ENCODE measurements at regions not wholly inside any gene's neighbourhood (a gene's known extent, or its start where the extent isn't known, plus 50 kb on each side); places are given as distances from the start of the nearest gene placed in this dataset.

DNA sequence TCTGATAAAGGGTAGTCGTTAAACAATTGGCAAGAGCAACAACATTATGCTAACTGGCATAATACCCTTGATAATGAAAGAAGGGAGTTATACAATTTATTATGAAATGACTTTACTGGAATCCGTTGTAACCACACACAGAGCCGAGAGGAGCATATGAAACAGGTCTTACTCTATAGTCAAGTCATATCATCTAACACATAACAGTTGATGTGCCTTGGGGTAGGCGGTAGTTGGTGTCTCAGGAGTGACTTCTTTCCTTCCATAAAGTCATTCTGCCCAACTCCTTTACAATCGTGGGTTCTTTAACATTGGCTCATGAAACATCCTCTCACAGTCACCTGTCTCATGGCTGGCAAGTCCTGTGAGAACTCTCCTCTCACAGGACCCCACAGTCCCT, 225.2 kb downstream of the LTN1 start:
- TF ChIP-seq, protein P1, sequence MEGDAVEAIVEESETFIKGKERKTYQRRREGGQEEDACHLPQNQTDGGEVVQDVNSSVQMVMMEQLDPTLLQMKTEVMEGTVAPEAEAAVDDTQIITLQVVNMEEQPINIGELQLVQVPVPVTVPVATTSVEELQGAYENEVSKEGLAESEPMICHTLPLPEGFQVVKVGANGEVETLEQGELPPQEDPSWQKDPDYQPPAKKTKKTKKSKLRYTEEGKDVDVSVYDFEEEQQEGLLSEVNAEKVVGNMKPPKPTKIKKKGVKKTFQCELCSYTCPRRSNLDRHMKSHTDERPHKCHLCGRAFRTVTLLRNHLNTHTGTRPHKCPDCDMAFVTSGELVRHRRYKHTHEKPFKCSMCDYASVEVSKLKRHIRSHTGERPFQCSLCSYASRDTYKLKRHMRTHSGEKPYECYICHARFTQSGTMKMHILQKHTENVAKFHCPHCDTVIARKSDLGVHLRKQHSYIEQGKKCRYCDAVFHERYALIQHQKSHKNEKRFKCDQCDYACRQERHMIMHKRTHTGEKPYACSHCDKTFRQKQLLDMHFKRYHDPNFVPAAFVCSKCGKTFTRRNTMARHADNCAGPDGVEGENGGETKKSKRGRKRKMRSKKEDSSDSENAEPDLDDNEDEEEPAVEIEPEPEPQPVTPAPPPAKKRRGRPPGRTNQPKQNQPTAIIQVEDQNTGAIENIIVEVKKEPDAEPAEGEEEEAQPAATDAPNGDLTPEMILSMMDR (IDR thresholded peaks at IDR 0.05): no peak
- Histone ChIP-seq H3K27ac (no peak overlapping the region), H3K4me3 (no peak overlapping the region)
- DNase-seq (ENCODE audit: low spot score): no peak

DNA sequence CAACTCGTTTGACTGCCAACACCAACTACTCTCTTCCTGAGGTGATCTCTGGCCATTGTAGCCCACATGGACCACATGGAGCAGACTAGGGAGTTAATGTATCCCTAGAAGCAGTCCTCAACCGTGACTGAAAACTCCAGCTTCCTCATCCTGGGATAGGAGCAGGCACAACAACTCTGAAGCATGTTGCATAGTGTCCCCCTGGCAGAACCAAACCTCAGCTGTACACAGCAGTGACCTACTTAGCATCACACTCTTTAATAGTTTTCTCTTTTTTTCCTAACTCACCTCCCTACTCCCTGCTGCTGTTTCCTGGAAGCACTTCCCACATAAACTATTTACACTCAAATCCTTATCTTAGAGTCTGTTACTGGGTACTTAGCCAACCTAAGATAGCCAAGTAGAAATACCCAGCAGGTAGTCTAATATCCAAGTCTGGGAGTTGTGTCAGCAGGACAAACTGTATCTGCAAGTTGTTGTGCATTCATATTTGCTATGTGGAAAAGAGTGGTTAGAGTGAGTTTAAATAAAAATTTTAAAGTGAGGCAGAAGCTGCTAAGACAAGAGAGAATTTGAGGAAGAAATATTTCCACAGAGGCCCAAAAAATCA, 228.8 kb downstream of the LTN1 start:
- TF ChIP-seq, protein P1 (IDR thresholded peaks at IDR 0.05): no peak
- no peak overlapping the region for H3K27ac ChIP-seq
- DNase-seq (ENCODE audit: low spot score): no peak
- H3K4me3 ChIP-seq: no peak overlapping the region

DNA sequence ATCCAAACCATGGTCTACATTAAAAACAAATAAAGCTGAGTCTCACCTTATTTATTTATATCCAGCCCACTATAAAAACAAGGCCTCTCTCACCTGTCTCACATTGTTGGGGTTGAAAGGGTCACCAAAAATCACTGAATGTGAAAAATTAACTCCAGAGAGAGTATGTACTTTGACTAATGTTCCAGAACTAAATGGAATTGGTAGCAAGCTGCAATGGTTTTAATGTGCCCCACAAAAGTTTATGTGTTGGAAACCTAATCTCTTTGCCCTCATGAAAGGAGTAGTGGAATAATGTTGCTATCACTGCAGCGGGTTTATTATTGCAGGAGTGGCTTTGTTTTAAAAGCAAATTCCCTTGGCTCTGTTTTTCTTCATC, 230.3 kb downstream of the LTN1 start:
- no peak overlapping the region for H3K4me3 ChIP-seq
- no peak for DNase-seq (ENCODE audit: low spot score)
- H3K27ac ChIP-seq: no peak overlapping the region

DNA sequence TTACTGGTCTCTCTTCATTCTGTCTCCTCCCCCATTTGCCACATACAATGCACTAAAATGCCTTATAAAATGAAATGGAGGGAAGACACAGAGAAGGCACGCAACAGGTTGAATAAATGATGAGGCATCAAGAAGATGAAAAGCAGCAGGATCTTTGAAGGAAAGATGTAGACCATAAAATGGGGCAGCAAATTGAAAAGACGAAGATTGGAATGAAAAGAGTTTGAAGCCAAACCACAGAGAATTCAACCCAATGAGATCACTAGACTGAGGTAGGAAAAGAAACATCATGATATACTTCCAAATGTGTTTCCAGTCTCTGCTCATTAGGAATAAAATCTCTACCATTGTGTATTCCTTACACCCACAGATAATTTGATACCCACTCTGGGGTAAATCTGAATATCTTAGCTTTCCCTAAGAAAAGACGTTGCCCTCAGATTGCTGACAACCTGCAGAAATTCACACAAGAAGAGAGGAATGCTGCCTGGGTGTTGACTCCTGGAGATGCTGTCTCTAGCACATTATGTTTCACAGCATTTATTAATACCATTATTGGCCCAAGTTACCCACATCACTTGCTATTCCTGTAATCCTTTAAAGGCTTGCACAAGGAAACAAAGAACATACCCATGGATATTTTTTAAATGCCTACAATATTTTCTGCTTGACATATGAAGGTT, 230.9 kb downstream of the LTN1 start:
- H3K4me3 ChIP-seq: no peak overlapping the region
- H3K27ac ChIP-seq: no peak overlapping the region
- TF ChIP-seq, protein P1 (IDR thresholded peaks at IDR 0.05): no peak
- DNase-seq (ENCODE audit: low spot score): no peak

More for the DNA sequence above, 230.3 kb downstream of the LTN1 start:
- TF ChIP-seq, protein P1 (IDR thresholded peaks at IDR 0.05): no peak

DNA sequence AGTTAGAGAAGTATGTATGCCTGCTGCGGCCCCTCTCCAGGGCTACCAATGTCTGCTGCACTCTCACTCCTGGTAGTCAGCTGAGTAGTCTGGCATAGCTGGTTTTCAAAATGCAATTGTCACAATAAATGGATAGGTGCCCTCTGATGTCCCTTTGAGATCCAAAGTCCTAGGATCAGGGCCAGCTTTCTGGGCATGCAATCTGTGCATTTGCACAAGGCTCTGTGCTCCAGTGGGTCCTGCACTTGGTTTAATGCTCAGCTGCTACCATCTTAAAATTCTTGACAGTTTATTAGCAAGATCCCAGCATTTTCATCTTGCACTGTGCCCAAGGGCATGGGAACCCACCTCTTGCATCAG, 233.8 kb downstream of the LTN1 start:
- no peak for DNase-seq (ENCODE audit: low spot score)
- H3K27ac ChIP-seq: no peak overlapping the region
- TF ChIP-seq, protein P1 (IDR thresholded peaks at IDR 0.05): no peak

DNA sequence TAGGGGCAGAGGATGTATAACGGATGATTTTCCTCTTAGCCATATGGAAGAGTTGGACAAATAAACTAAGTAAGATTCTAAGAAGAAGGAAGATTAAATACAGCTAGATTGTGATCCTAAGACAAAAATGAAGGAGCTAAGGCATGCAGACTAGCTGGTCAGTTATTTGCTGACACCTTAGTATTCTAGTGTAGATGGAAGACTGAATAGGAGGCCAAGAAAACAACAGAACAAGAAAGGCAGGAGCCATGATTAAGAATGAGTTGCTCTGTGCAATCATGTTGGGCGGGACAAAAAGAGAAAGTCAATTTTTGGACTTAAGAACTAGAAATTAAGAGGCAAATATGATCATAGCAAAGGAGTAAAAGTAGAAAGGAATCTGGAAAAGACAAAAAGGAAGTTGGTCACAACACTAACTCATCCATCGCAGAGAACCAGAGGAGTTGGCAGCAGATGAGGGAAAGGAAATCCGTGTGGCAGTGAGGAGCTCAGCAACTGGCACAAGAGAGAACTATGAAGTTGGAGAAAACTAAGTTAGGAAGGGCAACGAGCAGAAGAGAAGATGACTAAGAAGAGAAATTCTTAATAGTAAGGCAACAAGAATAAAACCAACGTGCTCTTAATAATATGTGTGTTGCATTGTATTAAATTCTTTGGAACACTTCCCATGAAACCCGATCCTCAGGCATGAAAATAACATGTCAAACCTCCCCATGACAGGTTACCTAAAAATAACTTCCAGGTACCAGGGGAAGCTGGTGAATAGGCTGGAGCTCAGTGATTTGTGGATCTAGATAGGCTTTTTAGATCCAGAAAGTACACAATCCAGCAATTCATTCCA, 234.4 kb downstream of the LTN1 start:
- TF ChIP-seq, protein P1 (IDR thresholded peaks at IDR 0.05): no peak
- Histone ChIP-seq H3K4me3 (no peak overlapping the region), H3K27ac (no peak overlapping the region)
- DNase-seq (ENCODE audit: low spot score): no peak

More for the DNA sequence above, 233.8 kb downstream of the LTN1 start:
- H3K4me3 ChIP-seq: no peak overlapping the region

All from coronary artery (tissue), 2 donors.